GM21619 (cell line): ENCODE measurements at regions not wholly inside any gene's neighbourhood (a gene's known extent, or its start where the extent isn't known, plus 50 kb on each side); places are given as distances from the start of the nearest gene placed in this dataset.
"Not testable (repeated sequence)": the region's sequence is repeated elsewhere in the genome, so short reads cannot be mapped to it uniquely, and the experiment has no call there.

Experiments
- ATAC-seq: cut with Tn5 transposase; IDR thresholded peaks from one replicate; pipeline ENCODE4 v1.9.1; 2021; ENCODE audit not compliant: unreplicated experiment

- ATAC-seq = no peak
Observed at GRCh38 chr14:29982171-29982570, 54.5 kb upstream of the PRKD1 start.

- ATAC-seq = no peak
Observed at GRCh38 chr14:29982993-29983392, 55.3 kb upstream of the PRKD1 start.

GRCh38 chr14:29990344-29990857 lies 62.8 kb upstream of the PRKD1 start:
- ATAC-seq = not testable (repeated sequence)

- no peak for ATAC-seq
Observed at GRCh38 chr14:29990993-29991392, 63.3 kb upstream of the PRKD1 start.

GRCh38 chr14:29993143-29993542 lies 65.5 kb upstream of the PRKD1 start:
- ATAC-seq = no peak

- no peak for ATAC-seq
Observed at GRCh38 chr14:29999013-29999539, 71.4 kb upstream of the PRKD1 start.

- no peak for ATAC-seq
Observed at GRCh38 chr14:30002859-30003258, 75.2 kb upstream of the PRKD1 start.

- ATAC-seq = peak; percentile 50
Observed at GRCh38 chr14:30005114-30005808, 77.6 kb upstream of the PRKD1 start.

GRCh38 chr14:30006695-30007094 lies 79.0 kb upstream of the PRKD1 start:
- ATAC-seq = no peak

- no peak for ATAC-seq
Observed at GRCh38 chr14:30015489-30015888, 87.8 kb upstream of the PRKD1 start.

GRCh38 chr14:30016002-30016401 lies 88.4 kb upstream of the PRKD1 start:
- ATAC-seq = no peak

- ATAC-seq = no peak
Observed at GRCh38 chr14:30017370-30017993, 89.8 kb upstream of the PRKD1 start.

- no peak for ATAC-seq
Observed at GRCh38 chr14:30020271-30020670, 92.6 kb upstream of the PRKD1 start.

- ATAC-seq = no peak
Observed at GRCh38 chr14:30020687-30021086, 93.0 kb upstream of the PRKD1 start.

- ATAC-seq = not testable (repeated sequence)
Observed at GRCh38 chr14:30023350-30023749, 95.7 kb upstream of the PRKD1 start.

GRCh38 chr14:30034152-30034551 lies 106.5 kb upstream of the PRKD1 start:
- no peak for ATAC-seq

- ATAC-seq = no peak
Observed at GRCh38 chr14:30035361-30035760, 107.7 kb upstream of the PRKD1 start.

- no peak for ATAC-seq
Observed at GRCh38 chr14:30045720-30046119, 118.1 kb upstream of the PRKD1 start.

- ATAC-seq = no peak
Observed at GRCh38 chr14:30053103-30053502, 125.5 kb upstream of the PRKD1 start.

GRCh38 chr14:30054201-30054600 lies 126.6 kb upstream of the PRKD1 start:
- no peak for ATAC-seq

- ATAC-seq = no peak
Observed at GRCh38 chr14:30058401-30058800, 130.8 kb upstream of the PRKD1 start.

- no peak for ATAC-seq
Observed at GRCh38 chr14:30063746-30064145, 136.1 kb upstream of the PRKD1 start.
